Lower leg skin (tissue), 3 donors: ENCODE measurements at regions not wholly inside any gene's neighbourhood (a gene's known extent, or its start where the extent isn't known, plus 50 kb on each side); places are given as distances from the start of the nearest gene placed in this dataset.

ENCODE experiments used
- POLR2A ChIP-seq, 2 donors: fragments of 450-650 bp; IDR thresholded peaks; one replicate each; pipeline ENCODE4 v1.6.1; 2016 to 2017; ENCODE audit warnings: antibody characterized with exemption in 2 of 2, mild to moderate bottlenecking in 1 of 2, moderate library complexity in 1 of 2
- TF ChIP-seq, protein P1 (sequence below), 3 donors: fragments of 450-650 bp; IDR thresholded peaks; one replicate each; pipeline ENCODE4 v1.5.1; 2016; ENCODE audit warnings: antibody characterized with exemption in 3 of 3, mild to moderate bottlenecking in 3 of 3, moderate library complexity in 2 of 3

DNA sequence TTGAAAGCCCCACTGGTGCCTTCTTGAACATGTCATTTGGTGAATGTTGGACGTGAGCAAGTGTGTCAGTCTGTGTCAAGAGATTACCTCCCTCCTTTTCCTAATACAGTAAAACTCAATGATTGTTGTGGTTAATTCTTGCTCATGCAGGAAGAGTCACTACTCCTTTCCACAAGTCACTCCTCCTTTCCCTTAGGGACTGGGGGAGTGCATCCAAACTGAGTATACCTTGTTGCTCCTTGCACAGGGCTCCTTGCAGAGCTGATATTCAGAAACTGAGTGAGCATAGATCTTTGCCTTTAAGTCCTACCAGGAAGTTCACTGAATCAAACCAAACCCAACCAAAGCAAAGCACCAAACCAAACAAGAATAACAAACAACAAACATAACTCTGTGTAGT is 63.9 kb downstream of the GPR50 start:
- TF ChIP-seq, protein P1, sequence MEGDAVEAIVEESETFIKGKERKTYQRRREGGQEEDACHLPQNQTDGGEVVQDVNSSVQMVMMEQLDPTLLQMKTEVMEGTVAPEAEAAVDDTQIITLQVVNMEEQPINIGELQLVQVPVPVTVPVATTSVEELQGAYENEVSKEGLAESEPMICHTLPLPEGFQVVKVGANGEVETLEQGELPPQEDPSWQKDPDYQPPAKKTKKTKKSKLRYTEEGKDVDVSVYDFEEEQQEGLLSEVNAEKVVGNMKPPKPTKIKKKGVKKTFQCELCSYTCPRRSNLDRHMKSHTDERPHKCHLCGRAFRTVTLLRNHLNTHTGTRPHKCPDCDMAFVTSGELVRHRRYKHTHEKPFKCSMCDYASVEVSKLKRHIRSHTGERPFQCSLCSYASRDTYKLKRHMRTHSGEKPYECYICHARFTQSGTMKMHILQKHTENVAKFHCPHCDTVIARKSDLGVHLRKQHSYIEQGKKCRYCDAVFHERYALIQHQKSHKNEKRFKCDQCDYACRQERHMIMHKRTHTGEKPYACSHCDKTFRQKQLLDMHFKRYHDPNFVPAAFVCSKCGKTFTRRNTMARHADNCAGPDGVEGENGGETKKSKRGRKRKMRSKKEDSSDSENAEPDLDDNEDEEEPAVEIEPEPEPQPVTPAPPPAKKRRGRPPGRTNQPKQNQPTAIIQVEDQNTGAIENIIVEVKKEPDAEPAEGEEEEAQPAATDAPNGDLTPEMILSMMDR (IDR thresholded peaks at IDR 0.05): no peak
- no peak for TF ChIP-seq POLR2A (IDR thresholded peaks at IDR 0.05)
